Epidermal melanocyte (primary cell): ENCODE measurements at regions not wholly inside any gene's neighbourhood (a gene's known extent, or its start where the extent isn't known, plus 50 kb on each side); places are given as distances from the start of the nearest gene placed in this dataset.

ENCODE experiments used
- DNase-seq: peaks from one replicate; pipeline ENCODE4 v3.0.0; 2011; ENCODE audit warnings: low spot score; ENCODE audit not compliant: insufficient read length

DNA sequence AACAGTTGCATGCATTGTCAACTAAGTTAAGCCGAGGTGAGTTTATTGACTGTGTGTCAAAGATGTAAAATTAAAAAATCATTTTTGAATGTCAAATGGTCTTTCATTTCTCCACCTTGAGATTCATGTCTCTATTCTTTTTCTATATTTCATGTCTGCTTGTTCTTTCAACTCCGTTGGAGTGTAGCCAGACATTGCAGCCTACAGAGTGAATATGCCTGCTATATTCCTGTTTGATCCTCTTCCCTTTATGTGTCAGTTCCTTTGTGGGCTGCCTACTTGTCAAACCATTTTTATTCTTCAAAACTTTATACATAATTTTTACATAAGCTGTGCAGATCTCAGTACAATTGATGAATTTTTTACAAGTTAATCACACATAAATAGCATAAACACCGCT lies 1325.8 kb upstream of the PRMT6 start:
- DNase-seq: no peak

- no peak for DNase-seq
Observed at GRCh38 chr1:105736349-105736748, 1320.1 kb upstream of the PRMT6 start.

DNA sequence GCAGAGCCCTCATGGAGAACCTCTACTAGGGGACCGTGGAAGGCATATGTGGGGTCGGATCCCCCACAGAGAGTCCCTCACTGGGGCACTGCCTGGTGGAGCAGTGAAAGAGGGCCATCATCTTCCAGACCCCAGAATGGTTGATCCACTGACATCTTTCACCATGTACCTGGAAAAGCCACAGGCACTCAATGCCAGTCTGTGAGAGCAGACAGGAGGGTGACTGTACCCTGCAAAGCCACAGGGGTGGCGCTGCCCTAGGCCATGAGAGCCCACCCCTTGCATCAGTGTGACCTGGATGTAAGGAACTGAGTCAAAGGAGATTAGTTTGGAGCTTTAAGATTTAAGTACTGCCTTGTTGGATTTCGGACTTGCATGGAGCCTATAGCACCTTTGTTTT lies 1276.7 kb upstream of the PRMT6 start:
- no peak for DNase-seq

DNA sequence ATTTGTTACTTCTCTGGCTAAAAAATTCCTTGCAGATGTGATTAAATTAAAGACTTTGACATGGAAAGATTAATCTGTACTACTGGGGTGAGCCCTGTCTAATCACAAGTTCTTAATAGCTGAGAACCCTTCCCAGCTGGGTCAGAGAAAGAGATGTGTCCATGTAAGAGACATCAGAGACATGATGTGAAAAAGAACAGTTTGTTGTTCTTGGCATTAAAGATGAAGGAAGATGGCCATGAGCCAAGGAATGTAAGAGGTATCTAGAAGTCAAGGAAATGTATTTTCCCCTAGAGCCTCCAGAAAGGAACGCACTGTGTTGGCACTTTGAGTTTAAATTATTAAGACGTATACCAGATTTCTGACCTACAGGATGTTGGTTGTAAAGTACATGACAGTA lies 1271.5 kb upstream of the PRMT6 start:
- DNase-seq: no peak

GRCh38 chr1:105793536-105794146 lies 1262.8 kb upstream of the PRMT6 start:
- DNase-seq: peak; percentile 38

GRCh38 chr1:105795741-105796140 lies 1260.7 kb upstream of the PRMT6 start:
- no peak for DNase-seq

- no peak for DNase-seq
Observed at GRCh38 chr1:105830571-105831146, 1225.8 kb upstream of the PRMT6 start.

- DNase-seq: no peak
Observed at GRCh38 chr1:105838071-105838470, 1218.4 kb upstream of the PRMT6 start.

DNA sequence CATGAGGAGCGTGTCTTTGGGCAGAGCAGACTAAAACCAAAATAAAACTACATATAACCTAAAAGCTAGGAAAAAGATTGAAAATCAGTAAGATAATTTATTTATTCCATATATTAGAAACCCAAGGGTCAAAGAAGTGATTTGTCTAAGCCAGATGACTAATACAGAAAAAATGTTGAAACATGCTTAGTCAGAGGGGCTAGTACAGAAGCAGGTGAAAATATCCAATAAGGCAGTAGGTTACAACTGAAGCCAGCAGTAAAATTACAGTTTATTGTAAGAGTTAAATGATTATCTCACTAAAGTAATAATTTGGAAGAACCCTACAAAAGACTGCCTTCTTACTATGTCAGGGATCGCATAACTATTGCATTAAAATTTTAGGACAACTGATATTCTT lies 1190.9 kb upstream of the PRMT6 start:
- no peak for DNase-seq

DNA sequence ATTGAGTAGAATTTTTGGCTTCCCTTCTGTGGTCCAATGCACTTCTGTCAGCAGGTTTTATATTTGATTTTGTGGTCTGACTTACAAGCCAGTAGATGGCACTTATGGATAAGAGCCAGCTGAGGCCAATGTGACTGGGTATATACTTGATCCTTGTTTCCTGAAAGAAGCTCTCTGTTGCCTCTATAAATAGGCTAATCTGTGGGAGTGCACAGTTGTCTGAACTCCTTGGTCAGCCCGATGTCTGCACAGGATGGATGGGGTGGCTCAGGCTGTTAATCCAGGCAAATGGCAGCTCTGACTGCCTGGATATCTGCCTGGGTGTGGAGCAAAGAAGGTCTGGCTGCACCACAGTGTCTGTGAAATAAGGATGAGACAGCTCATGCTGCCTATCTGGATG lies 1183.7 kb upstream of the PRMT6 start:
- DNase-seq: no peak

GRCh38 chr1:105874621-105875020 lies 1181.9 kb upstream of the PRMT6 start:
- no peak for DNase-seq

DNA sequence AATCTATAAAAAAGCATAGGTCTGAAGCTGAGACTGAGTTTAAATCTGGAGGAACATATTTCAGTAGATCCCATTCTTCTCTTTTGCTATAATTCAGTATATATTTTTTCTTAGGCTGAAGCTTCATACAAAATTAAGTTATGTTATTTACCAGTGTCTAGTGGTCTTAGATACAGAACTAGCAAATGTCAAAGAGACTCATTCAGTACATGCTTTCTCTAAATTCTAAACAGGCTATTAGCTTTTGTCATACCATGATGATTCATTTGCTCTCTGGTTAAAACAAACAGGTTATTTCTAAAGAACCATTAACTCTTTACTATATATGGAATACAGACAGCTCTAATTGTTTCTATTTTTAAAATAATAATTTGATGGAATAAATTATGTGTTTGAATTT lies 1170.2 kb upstream of the PRMT6 start:
- DNase-seq: no peak

- no peak for DNase-seq
Observed at GRCh38 chr1:105891308-105891707, 1165.2 kb upstream of the PRMT6 start.

DNA sequence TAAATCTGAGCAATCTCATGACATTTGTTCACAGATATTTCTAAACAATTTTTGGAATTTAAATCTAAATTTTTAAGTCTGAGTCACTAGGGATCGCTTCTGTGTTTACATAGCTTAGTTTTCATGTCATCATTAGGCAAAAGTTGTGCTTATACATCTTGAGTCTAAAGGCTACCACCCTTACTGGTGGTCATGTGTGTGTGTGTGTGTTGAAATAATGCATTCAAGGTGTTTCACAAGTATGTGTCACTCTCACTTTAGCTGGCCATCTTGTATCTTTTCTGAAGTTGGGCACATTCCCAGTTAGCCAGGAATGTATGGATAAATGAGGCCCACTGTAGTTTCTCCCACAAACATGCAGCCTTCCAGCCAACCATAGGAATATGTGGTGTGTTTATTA lies 1162.5 kb upstream of the PRMT6 start:
- no peak for DNase-seq

- DNase-seq: no peak
Observed at GRCh38 chr1:105909811-105910210, 1146.7 kb upstream of the PRMT6 start.

GRCh38 chr1:105914403-105914802 lies 1142.1 kb upstream of the PRMT6 start:
- no peak for DNase-seq

DNA sequence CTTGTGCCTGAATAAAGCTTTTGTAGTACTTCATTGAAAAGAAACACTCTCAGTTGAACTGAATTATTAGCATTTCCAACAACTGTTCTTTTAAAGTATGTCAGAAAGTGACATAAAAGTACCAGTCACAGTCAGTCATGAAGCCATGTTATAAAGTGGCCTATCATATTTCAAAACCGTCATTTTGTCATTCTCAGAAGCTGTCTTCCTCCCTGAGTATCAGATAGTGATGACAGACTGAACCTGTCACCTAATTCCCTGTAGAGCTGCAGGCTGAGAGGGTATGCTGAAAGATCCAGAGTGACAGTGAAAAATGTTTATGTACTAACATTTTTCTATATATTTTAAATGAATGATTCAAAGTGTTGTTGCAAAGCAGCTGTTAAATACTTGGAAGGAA lies 1121.7 kb upstream of the PRMT6 start:
- DNase-seq: no peak

- DNase-seq: no peak
Observed at GRCh38 chr1:105964879-105965278, 1091.6 kb upstream of the PRMT6 start.

DNA sequence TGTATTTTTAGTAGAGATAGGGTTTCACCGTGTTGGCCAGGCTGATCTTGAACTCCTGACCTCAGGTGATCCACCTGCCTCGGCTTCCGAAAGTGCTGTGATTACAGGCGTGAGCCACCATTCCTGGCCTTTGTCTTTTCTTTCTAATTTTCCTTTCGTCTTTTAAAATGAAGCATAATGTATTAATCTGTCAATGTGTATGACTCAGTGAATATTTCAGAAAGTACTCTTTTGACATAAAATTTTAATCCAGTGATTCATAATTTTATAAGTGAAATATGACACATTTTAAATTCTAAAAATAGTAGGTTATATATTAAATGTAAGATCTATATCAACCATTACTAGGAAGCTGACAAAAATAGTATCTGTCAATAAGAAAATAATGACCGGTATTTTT lies 1059.0 kb upstream of the PRMT6 start:
- DNase-seq: no peak

- no peak for DNase-seq
Observed at GRCh38 chr1:106022312-106022902, 1034.1 kb upstream of the PRMT6 start.

DNA sequence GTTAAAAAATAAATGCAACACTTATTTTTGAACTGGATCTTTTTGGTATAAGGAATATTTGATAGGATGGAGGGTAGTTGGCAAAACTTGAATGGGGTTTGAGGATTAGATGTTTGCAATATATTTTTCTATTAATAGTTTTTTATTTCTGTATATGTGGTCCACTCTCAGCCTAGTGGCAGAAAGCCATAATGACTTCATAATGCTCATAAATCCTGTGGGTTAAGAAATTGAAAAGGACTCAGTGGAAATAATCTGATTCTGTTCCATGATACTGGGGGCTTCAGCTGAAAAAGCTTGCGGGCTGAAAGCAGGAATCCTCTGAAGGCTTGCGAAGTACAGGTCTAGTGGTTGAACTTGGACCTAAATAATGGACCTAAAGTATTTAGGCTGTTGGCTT lies 1028.6 kb upstream of the PRMT6 start:
- DNase-seq: no peak

- DNase-seq: no peak
Observed at GRCh38 chr1:106037526-106037925, 1018.9 kb upstream of the PRMT6 start.

DNA sequence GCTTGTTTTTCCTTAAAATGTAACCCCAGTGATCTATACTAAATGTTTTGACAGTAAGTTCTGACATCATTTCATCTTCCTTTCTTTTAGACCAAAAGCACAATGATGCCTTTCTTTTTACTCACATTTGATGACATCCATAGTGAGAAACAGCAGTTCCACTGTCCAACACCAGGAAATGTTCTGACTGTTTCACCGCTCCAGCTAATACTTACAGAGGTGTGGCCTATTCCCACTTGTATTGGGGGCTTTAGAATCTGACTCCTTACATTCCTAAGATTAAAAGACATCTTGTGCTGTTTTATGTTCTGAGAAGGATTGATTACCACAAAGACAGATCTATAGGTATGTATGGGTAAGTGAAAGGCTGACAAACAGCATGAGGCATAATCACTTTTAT lies 1018.2 kb upstream of the PRMT6 start:
- DNase-seq: no peak
